ENCODE measurements at regions not wholly inside any gene's neighbourhood (a gene's known extent, or its start where the extent isn't known, plus 50 kb on each side); places are given as distances from the start of the nearest gene placed in this dataset.

DNA sequence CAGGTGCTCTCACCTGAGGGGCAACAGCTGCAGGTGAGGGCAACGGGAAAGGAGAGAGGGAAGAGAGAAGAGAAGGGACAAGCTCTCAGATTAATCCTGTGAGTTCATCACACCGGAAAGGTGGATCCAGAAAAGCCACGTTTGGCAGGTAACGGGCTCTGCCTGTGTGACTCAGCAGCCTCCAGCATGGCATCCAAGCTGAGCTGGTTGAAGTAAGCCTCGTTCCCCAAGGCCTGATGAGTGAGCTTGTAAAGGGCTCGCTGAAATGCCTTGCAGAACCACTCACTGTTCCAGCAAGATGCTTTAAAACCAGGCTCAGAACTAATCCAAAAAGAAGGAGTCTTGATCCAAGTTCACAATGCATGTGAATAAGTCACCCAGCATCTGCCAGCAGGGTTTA is 206.9 kb upstream of the TMEM45B start:
- TF ChIP-seq, protein P1, sequence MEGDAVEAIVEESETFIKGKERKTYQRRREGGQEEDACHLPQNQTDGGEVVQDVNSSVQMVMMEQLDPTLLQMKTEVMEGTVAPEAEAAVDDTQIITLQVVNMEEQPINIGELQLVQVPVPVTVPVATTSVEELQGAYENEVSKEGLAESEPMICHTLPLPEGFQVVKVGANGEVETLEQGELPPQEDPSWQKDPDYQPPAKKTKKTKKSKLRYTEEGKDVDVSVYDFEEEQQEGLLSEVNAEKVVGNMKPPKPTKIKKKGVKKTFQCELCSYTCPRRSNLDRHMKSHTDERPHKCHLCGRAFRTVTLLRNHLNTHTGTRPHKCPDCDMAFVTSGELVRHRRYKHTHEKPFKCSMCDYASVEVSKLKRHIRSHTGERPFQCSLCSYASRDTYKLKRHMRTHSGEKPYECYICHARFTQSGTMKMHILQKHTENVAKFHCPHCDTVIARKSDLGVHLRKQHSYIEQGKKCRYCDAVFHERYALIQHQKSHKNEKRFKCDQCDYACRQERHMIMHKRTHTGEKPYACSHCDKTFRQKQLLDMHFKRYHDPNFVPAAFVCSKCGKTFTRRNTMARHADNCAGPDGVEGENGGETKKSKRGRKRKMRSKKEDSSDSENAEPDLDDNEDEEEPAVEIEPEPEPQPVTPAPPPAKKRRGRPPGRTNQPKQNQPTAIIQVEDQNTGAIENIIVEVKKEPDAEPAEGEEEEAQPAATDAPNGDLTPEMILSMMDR (IDR thresholded peaks at IDR 0.05; ENCODE audit: poor library complexity), result no peak
- no peak for TF ChIP-seq EZH2phosphoT487 (IDR thresholded peaks at IDR 0.05; ENCODE audit: low read depth, severe bottlenecking, unreplicated experiment)

All from hepatocyte (in vitro differentiated cells).